ENCODE measurements at regions not wholly inside any gene's neighbourhood (a gene's known extent, or its start where the extent isn't known, plus 50 kb on each side); places are given as distances from the start of the nearest gene placed in this dataset.

GRCh38 chr2:125839945-125840344 is 816.0 kb upstream of the GYPC start:
- TF ChIP-seq, protein P1, sequence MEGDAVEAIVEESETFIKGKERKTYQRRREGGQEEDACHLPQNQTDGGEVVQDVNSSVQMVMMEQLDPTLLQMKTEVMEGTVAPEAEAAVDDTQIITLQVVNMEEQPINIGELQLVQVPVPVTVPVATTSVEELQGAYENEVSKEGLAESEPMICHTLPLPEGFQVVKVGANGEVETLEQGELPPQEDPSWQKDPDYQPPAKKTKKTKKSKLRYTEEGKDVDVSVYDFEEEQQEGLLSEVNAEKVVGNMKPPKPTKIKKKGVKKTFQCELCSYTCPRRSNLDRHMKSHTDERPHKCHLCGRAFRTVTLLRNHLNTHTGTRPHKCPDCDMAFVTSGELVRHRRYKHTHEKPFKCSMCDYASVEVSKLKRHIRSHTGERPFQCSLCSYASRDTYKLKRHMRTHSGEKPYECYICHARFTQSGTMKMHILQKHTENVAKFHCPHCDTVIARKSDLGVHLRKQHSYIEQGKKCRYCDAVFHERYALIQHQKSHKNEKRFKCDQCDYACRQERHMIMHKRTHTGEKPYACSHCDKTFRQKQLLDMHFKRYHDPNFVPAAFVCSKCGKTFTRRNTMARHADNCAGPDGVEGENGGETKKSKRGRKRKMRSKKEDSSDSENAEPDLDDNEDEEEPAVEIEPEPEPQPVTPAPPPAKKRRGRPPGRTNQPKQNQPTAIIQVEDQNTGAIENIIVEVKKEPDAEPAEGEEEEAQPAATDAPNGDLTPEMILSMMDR (IDR thresholded peaks at IDR 0.05) = no peak
- TF ChIP-seq EZH2 (IDR thresholded peaks at IDR 0.05; ENCODE audit: borderline replicate concordance, insufficient read depth, low read depth, low read length, poor library complexity, severe bottlenecking) = no peak
